H1 (cell line): ENCODE measurements at regions not wholly inside any gene's neighbourhood (a gene's known extent, or its start where the extent isn't known, plus 50 kb on each side); places are given as distances from the start of the nearest gene placed in this dataset.

Experiments used
- CTCF ChIA-PET: fragments of 300-600 bp; sonication (Branson Sonifier 250); formaldehyde crosslinking; loops from one replicate; lab custom pipeline; 2021; ENCODE audit not compliant: partially characterized antibody; lab: Charles Lee
- POLR2A ChIA-PET: fragments of 300-600 bp; sonication (Branson Sonifier 250); formaldehyde crosslinking; loops from one replicate; lab custom pipeline; 2021; ENCODE audit warnings: inconsistent platforms; ENCODE audit not compliant: partially characterized antibody; lab: Charles Lee
- DNase-seq, 2 experiments: peaks; one replicate each; pipeline versions ENCODE4 v3.0.0 to v3.0.0-alpha.2; 2010 to 2022; ENCODE audit warnings: low spot score in 2 of 2, low read depth in 1 of 2, mixed read lengths in 1 of 2
- FAIRE-seq: peaks from 2 replicates; lab custom pipeline; 2011; peaks lifted over from hg19 to GRCh38; lab: Jason Lieb, UNC
- H2AFZ ChIP-seq: 2 replicates; pipeline ENCODE4 v1.8.1; 2012; ENCODE audit warnings: low read length, inconsistent platforms
- H2AK5ac ChIP-seq: 2 replicates; pipeline ENCODE4 v1.6.1; 2013; ENCODE audit warnings: low read depth, low read length
- H2BK120ac ChIP-seq: replicated peaks from 2 replicates; pipeline ENCODE3; 2013; ENCODE audit warnings: low read depth, low read length, inconsistent platforms
- H2BK12ac ChIP-seq: 2 replicates; pipeline ENCODE4 v1.6.1; 2013; ENCODE audit warnings: low read depth, low read length
- H2BK15ac ChIP-seq: 2 replicates; pipeline ENCODE4 v1.6.1; 2013; ENCODE audit warnings: low read length
- H2BK20ac ChIP-seq: 2 replicates; pipeline ENCODE4 v1.6.1; 2013; ENCODE audit warnings: low read length
- H2BK5ac ChIP-seq: 2 replicates; pipeline ENCODE4 v1.6.1; 2013; ENCODE audit warnings: low read depth, low read length
- H3K14ac ChIP-seq: 2 replicates; pipeline ENCODE4 v1.6.1; 2013; ENCODE audit warnings: inconsistent platforms; ENCODE audit not compliant: insufficient read length
- H3K18ac ChIP-seq: 2 replicates; pipeline ENCODE4 v1.6.1; 2013; ENCODE audit warnings: low read length; ENCODE audit errors: extremely low read depth
- H3K23ac ChIP-seq: 2 replicates; pipeline ENCODE4 v1.6.1; 2013; ENCODE audit warnings: inconsistent platforms; ENCODE audit not compliant: insufficient read length
- H3K23me2 ChIP-seq: 2 replicates; pipeline ENCODE4 v1.6.1; 2013; ENCODE audit warnings: low read depth, low read length
- H3K27ac ChIP-seq: 2 replicates; pipeline ENCODE4 v1.6.1; 2011; ENCODE audit warnings: low read depth, low read length, inconsistent platforms
- H3K27me3 ChIP-seq, 4 experiments: replicated peaks in 1 of 4; 1 replicate in 1 of 4; 2 replicates in 3 of 4; pipeline versions ENCODE4 v1.6.1 to v1.8.1; 2011 to 2013; ENCODE audit warnings: low read length in 3 of 4, mild to moderate bottlenecking in 3 of 4, inconsistent platforms in 2 of 4, mixed read lengths in 2 of 4, moderate library complexity in 1 of 4; ENCODE audit not compliant: control insufficient read depth in 3 of 4, insufficient read depth in 3 of 4; ENCODE audit errors: extremely low read depth in 1 of 4
- H3K36me3 ChIP-seq, 4 experiments: 2 replicates each; pipeline versions ENCODE4 v1.6.1 to v1.8.1; 2011 to 2013; ENCODE audit warnings: mild to moderate bottlenecking in 4 of 4, low read length in 3 of 4, moderate library complexity in 2 of 4, control low read depth in 1 of 4, inconsistent platforms in 1 of 4; ENCODE audit not compliant: insufficient read depth in 4 of 4, control insufficient read depth in 2 of 4
- H3K4ac ChIP-seq: replicated peaks from 2 replicates; pipeline ENCODE3; 2013; ENCODE audit warnings: low read length, low read depth, mixed read lengths, inconsistent platforms; ENCODE audit not compliant: insufficient read length
- H3K4me1 ChIP-seq, 4 experiments: replicated peaks in 1 of 4; 1 replicate in 1 of 4; 2 replicates in 3 of 4; pipeline versions ENCODE4 v1.6.1 to v1.8.1; 2011 to 2013; ENCODE audit warnings: low read length in 3 of 4, inconsistent platforms in 2 of 4, mixed read lengths in 1 of 4; ENCODE audit not compliant: insufficient read depth in 4 of 4, control insufficient read depth in 3 of 4
- H3K4me2 ChIP-seq, 2 experiments: 2 replicates each; pipeline versions ENCODE4 v1.6.1 to v1.8.1; 2011 to 2013; ENCODE audit warnings: low read depth in 2 of 2, low read length in 2 of 2, control low read depth in 1 of 2, inconsistent platforms in 1 of 2, mild to moderate bottlenecking in 1 of 2; ENCODE audit not compliant: insufficient read depth in 1 of 2
- H3K4me3 ChIP-seq, 4 experiments: fragments of 200-600, 300-600 bp in 1 of 4; sonication (generic), shearing (Covaris generic), sonication (Bioruptor Twin) in 1 of 4; 2 replicates each; pipeline versions ENCODE4 v1.5.1 to v1.8.1; 2011 to 2016; ENCODE audit warnings: low read length in 4 of 4, low read depth in 3 of 4, control low read depth in 2 of 4, inconsistent platforms in 2 of 4, mild to moderate bottlenecking in 2 of 4, mixed read lengths in 1 of 4, moderate library complexity in 1 of 4; ENCODE audit not compliant: insufficient read depth in 2 of 4; ENCODE audit errors: extremely low read depth in 1 of 4
- H3K56ac ChIP-seq: replicated peaks from 2 replicates; pipeline ENCODE3; 2013; ENCODE audit warnings: low read depth, mild to moderate bottlenecking, mixed read lengths, low read length, inconsistent platforms; ENCODE audit not compliant: insufficient read length
- H3K79me1 ChIP-seq: 2 replicates; pipeline ENCODE4 v1.6.1; 2013; ENCODE audit warnings: low read depth, low read length, control low read depth
- H3K79me2 ChIP-seq, 2 experiments: 2 replicates each; pipeline versions ENCODE4 v1.6.1 to v1.8.1; 2012 to 2013; ENCODE audit warnings: low read length in 2 of 2, mild to moderate bottlenecking in 2 of 2, inconsistent platforms in 1 of 2; ENCODE audit not compliant: insufficient read depth in 2 of 2, control insufficient read depth in 1 of 2
- H3K9ac ChIP-seq, 4 experiments: replicated peaks in 1 of 4; 1 replicate in 1 of 4; 2 replicates in 3 of 4; pipeline versions ENCODE4 v1.6.1 to v1.8.1; 2011 to 2013; ENCODE audit warnings: low read depth in 3 of 4, low read length in 3 of 4, control low read depth in 2 of 4, mild to moderate bottlenecking in 2 of 4, moderate library complexity in 2 of 4, inconsistent platforms in 1 of 4; ENCODE audit errors: extremely low read depth in 1 of 4
- H3K9me3 ChIP-seq, 2 experiments: 2 replicates each; pipeline versions ENCODE4 v1.6.1 to v1.8.1; 2012 to 2013; ENCODE audit warnings: mild to moderate bottlenecking in 2 of 2, moderate library complexity in 2 of 2, control low read depth in 1 of 2, inconsistent platforms in 1 of 2, low read depth in 1 of 2, low read length in 1 of 2, mixed read lengths in 1 of 2; ENCODE audit not compliant: insufficient read depth in 2 of 2
- H4K20me1 ChIP-seq, 2 experiments: replicated peaks in 1 of 2; 2 replicates each; pipeline versions ENCODE3 to v1.8.1; 2011 to 2013; ENCODE audit warnings: inconsistent platforms in 2 of 2, low read length in 2 of 2, mild to moderate bottlenecking in 1 of 2; ENCODE audit not compliant: insufficient read depth in 2 of 2, control insufficient read depth in 1 of 2
- H4K5ac ChIP-seq: 2 replicates; pipeline ENCODE4 v1.6.1; 2013; ENCODE audit warnings: low read length, low read depth, mixed read lengths, inconsistent platforms; ENCODE audit not compliant: insufficient read length
- H4K8ac ChIP-seq: 2 replicates; pipeline ENCODE4 v1.8.0; 2013; ENCODE audit warnings: mild to moderate bottlenecking, moderate library complexity, low read length, inconsistent platforms; ENCODE audit not compliant: insufficient read depth; ENCODE audit errors: extremely low read depth
- H4K91ac ChIP-seq: replicated peaks from 2 replicates; pipeline ENCODE3; 2013; ENCODE audit warnings: low read length, mixed read lengths, inconsistent platforms; ENCODE audit not compliant: insufficient read length
- ASH2L ChIP-seq: fragments of 200-600, 300-600 bp; sonication (generic); IDR thresholded peaks from one replicate; pipeline ENCODE4 v1.7.1; 2017; ENCODE audit warnings: low read length
- CEBPB ChIP-seq: IDR thresholded peaks from 2 replicates; pipeline ENCODE4 v1.6.1; 2012; ENCODE audit warnings: low read depth, low read length
- EP300 ChIP-seq, 2 experiments: IDR thresholded peaks; 1 replicate in 1 of 2; 2 replicates in 1 of 2; pipeline ENCODE4 v1.6.1; 2011 to 2012; ENCODE audit warnings: low read depth in 2 of 2, low read length in 2 of 2, mild to moderate bottlenecking in 2 of 2, borderline replicate concordance in 1 of 2, inconsistent platforms in 1 of 2, moderate library complexity in 1 of 2
- KDM1A ChIP-seq: fragments of 200-600, 300-600 bp; sonication (generic); IDR thresholded peaks from 2 replicates; pipeline ENCODE4 v1.7.1; 2016; ENCODE audit warnings: mild to moderate bottlenecking, low read length, borderline replicate concordance
- NANOG ChIP-seq: IDR thresholded peaks from 2 replicates; pipeline ENCODE4 v1.6.1; 2011; ENCODE audit warnings: low read length, low read depth, mild to moderate bottlenecking, inconsistent platforms; ENCODE audit not compliant: insufficient read depth, poor library complexity, severe bottlenecking
- POLR2A ChIP-seq, 2 experiments: IDR thresholded peaks; 1 replicate in 1 of 2; 2 replicates in 1 of 2; pipeline ENCODE4 v1.6.1; 2011; ENCODE audit warnings: low read depth in 2 of 2, low read length in 2 of 2, mild to moderate bottlenecking in 2 of 2; ENCODE audit errors: control extremely low read depth in 1 of 2
- POU5F1 ChIP-seq: IDR thresholded peaks from 2 replicates; pipeline ENCODE4 v1.6.1; 2011; ENCODE audit warnings: low read depth, mild to moderate bottlenecking, low read length, moderate library complexity
- RAD21 ChIP-seq, 2 experiments: IDR thresholded peaks in 1 of 2; conservative IDR thresholded peaks in 1 of 2; 2 replicates each; pipeline ENCODE4 v1.6.1; 2011; ENCODE audit warnings: low read depth in 2 of 2, low read length in 2 of 2, improper control_type of control experiment in 1 of 2, inconsistent platforms in 1 of 2, mild to moderate bottlenecking in 1 of 2, moderate library complexity in 1 of 2
- RNF2 ChIP-seq: fragments of 200-900, 300-1000 bp; sonication (generic); IDR thresholded peaks from 2 replicates; pipeline ENCODE4 v1.7.1; 2016; ENCODE audit warnings: borderline replicate concordance, low read depth, mild to moderate bottlenecking, antibody characterized with exemption, low read length; ENCODE audit not compliant: poor library complexity, severe bottlenecking; ENCODE audit errors: missing control alignments
- SUZ12 ChIP-seq: fragments of 200-600 bp; sonication (generic); IDR thresholded peaks from 2 replicates; pipeline ENCODE4 v1.6.1; 2012; ENCODE audit warnings: mild to moderate bottlenecking, inconsistent platforms, low read length, moderate library complexity, mixed read lengths
- WGBS, 2 experiments: shearing (Covaris generic) in 1 of 2; methylation state at CpG; one replicate each; pipeline versions ENCODE4 v1.1.6 to v1.1.7; 2013 to 2015; ENCODE audit warnings: low lambda C conversion rate in 2 of 2, mixed read lengths in 2 of 2, inconsistent platforms in 1 of 2, low coverage in 1 of 2, missing lambda C conversion rate in 1 of 2; ENCODE audit not compliant: insufficient replicate concordance in 2 of 2, insufficient coverage in 1 of 2, insufficient read length in 1 of 2; ENCODE audit errors: extremely low coverage in 1 of 2, missing lambda C conversion rate in 1 of 2; 5-methylcytosine and 5-hydroxymethylcytosine counted together
- TF ChIP-seq, protein P1 (sequence below), 3 experiments: IDR thresholded peaks; 1 replicate in 2 of 3; 2 replicates in 1 of 3; pipeline versions ENCODE4 v1.5.1 to v1.6.1; 2011; ENCODE audit warnings: low read length in 3 of 3, mild to moderate bottlenecking in 3 of 3, inconsistent platforms in 2 of 3, low read depth in 1 of 3, moderate library complexity in 1 of 3; ENCODE audit not compliant: insufficient read depth in 1 of 3; ENCODE audit errors: control extremely low read depth in 1 of 3

DNA sequence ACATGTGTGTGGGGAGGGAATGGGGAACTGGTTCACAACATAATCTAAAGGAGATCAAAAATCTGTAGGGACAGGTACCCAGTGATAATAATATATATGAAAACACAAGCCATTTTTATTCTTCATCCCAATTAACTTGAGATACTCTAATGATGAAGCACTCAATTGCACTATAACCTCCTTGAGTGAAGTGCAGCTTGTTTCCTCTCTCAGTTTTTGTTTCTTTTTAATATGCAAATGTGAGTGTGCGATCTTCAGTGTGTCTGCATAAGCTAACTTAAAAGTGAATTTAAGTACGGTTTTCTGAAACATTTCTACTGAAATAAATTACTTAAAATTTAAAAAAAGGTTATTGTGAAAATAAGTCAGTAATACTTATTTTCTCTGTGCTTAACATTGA is 623.5 kb downstream of the CDH11 start:
- H2BK12ac ChIP-seq = no peak overlapping the region

More for the DNA sequence above, 623.5 kb downstream of the CDH11 start:
- no peaks in the 10 kb centered on the region for H3K9me3 ChIP-seq
- no peak overlapping the region for H4K91ac ChIP-seq
- TF ChIP-seq CEBPB (no peak), KDM1A (no peak), ASH2L (no peak), RAD21 (IDR thresholded peaks at IDR 0.05 in 1 of 2, conservative IDR thresholded peaks at IDR 0.05 in 1 of 2; ENCODE audit: low read depth in 2 of 2, low read length in 2 of 2) (no peak), POLR2A (IDR thresholded peaks at IDR 0.05; ENCODE audit: control extremely low read depth in 1 of 2, low read depth in 2 of 2, low read length in 2 of 2) (no peak), NANOG (no peak), EP300 (IDR thresholded peaks at IDR 0.05; ENCODE audit: borderline replicate concordance in 1 of 2, low read depth in 2 of 2, low read length in 2 of 2) (no peak), POU5F1 (no peak), SUZ12 (no peak), RNF2 (no peak)
- TF ChIP-seq, protein P1, sequence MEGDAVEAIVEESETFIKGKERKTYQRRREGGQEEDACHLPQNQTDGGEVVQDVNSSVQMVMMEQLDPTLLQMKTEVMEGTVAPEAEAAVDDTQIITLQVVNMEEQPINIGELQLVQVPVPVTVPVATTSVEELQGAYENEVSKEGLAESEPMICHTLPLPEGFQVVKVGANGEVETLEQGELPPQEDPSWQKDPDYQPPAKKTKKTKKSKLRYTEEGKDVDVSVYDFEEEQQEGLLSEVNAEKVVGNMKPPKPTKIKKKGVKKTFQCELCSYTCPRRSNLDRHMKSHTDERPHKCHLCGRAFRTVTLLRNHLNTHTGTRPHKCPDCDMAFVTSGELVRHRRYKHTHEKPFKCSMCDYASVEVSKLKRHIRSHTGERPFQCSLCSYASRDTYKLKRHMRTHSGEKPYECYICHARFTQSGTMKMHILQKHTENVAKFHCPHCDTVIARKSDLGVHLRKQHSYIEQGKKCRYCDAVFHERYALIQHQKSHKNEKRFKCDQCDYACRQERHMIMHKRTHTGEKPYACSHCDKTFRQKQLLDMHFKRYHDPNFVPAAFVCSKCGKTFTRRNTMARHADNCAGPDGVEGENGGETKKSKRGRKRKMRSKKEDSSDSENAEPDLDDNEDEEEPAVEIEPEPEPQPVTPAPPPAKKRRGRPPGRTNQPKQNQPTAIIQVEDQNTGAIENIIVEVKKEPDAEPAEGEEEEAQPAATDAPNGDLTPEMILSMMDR (IDR thresholded peaks at IDR 0.05; ENCODE audit: control extremely low read depth in 1 of 3, insufficient read depth in 1 of 3, low read depth in 1 of 3, low read length in 3 of 3) = no peak
- TF ChIP-seq, all 59 proteins: peak for 0
- FAIRE-seq = no peak
- Histone ChIP-seq H4K5ac (no peak overlapping the region), H3K56ac (no peak overlapping the region), H3K14ac (no peak overlapping the region), H3K27me3 (no peaks in the 10 kb centered on the region; a peak in 1 of 7 replicates), H3K4me3 (no peak overlapping the region), H3K79me2 (no peaks in the 10 kb centered on the region), H2AK5ac (no peak overlapping the region), H4K20me1 (no peaks in the 10 kb centered on the region), H3K23ac (no peak overlapping the region), H2BK5ac (no peak overlapping the region), H2BK20ac (no peak overlapping the region), H3K4me2 (no peak overlapping the region), H2BK120ac (no peak overlapping the region), H3K23me2 (no peaks in the 10 kb centered on the region), H3K18ac (no peak overlapping the region), H3K4ac (no peak overlapping the region), H3K9ac (no peak overlapping the region), H3K27ac (no peak overlapping the region), H3K79me1 (no peaks in the 10 kb centered on the region), H3K36me3 (no peaks in the 10 kb centered on the region), H4K8ac (no peak overlapping the region), H2BK15ac (no peak overlapping the region), H3K4me1 (no peaks in the 10 kb centered on the region), H2AFZ (no peak overlapping the region)
- DNase-seq = no peak
- POLR2A ChIA-PET = no interaction called here
- CTCF ChIA-PET = no interaction called here
- WGBS, 2 experiments = 94% methylated on average over 2 of the region's 2 CpGs; no CpG with 5 or more reads in 1 of the 2 experiments
